ENCODE measurements at regions not wholly inside any gene's neighbourhood (a gene's known extent, or its start where the extent isn't known, plus 50 kb on each side); places are given as distances from the start of the nearest gene placed in this dataset.

GRCh38 chr12:75961878-75962277, 69.7 kb downstream of the PHLDA1 start:
- TF ChIP-seq ETS1 (IDR thresholded peaks at IDR 0.05) (no peak), NANOG (IDR thresholded peaks at IDR 0.05; ENCODE audit: borderline replicate concordance) (no peak), JUNB (IDR thresholded peaks at IDR 0.05; ENCODE audit: unreplicated experiment) (no peak), EZH2phosphoT487 (IDR thresholded peaks at IDR 0.05; ENCODE audit: unreplicated experiment) (no peak), CREB1 (CRISPR knock-in tag; IDR thresholded peaks at IDR 0.05; ENCODE audit: low read depth) (no peak), POLR2AphosphoS5 (IDR thresholded peaks at IDR 0.05; ENCODE audit: low read depth) (no peak), STAT1 (IDR thresholded peaks at IDR 0.05; ENCODE audit: unreplicated experiment) (no peak), ZNF462 (CRISPR knock-in tag; IDR thresholded peaks at IDR 0.05) (no peak)
- no peaks in the 10 kb centered on the region for H3K9me3 Mint-ChIP-seq
- no peak overlapping the region for H3K27ac Mint-ChIP-seq
- Histone ChIP-seq H3K9me2 (ENCODE audit: insufficient read depth) (no peaks in the 10 kb centered on the region), H3F3A (replicated peaks; ENCODE audit: low read depth) (0 out of 2 replicates have a peak, but pooled peaks cover 5% of the 10 kb centered on the region), H3K27me3 (ENCODE audit: insufficient read depth) (no peaks in the 10 kb centered on the region), H4K20me1 (replicated peaks; ENCODE audit: insufficient read depth) (no peaks in the 10 kb centered on the region), H3K4me3 (no peak overlapping the region), H3K4me2 (no peak overlapping the region), H3K79me2 (replicated peaks; ENCODE audit: insufficient read depth) (no peaks in the 10 kb centered on the region), H3K4me1 (ENCODE audit: insufficient read depth) (peaks cover 37% of the 10 kb centered on the region), H3K27ac (ENCODE audit: low read depth) (no peak overlapping the region), H2AFZ (no peak overlapping the region), H3K36me3 (ENCODE audit: insufficient read depth) (no peaks in the 10 kb centered on the region)
- ATAC-seq (no peak), DNase-seq (ENCODE audit: low spot score) (no peak)
- peaks cover 4% of the 10 kb centered on the region for H3K27me3 Mint-ChIP-seq (ENCODE audit: insufficient read depth, low read depth, poor library complexity)
- H3K4me1 Mint-ChIP-seq = peaks cover 32% of the 10 kb centered on the region
- H3K4me3 Mint-ChIP-seq = no peak overlapping the region
- H3K36me3 Mint-ChIP-seq (ENCODE audit: low read depth) = no peaks in the 10 kb centered on the region

Data from GM23338 (cell line).